ENCODE measurements at regions not wholly inside any gene's neighbourhood (a gene's known extent, or its start where the extent isn't known, plus 50 kb on each side); places are given as distances from the start of the nearest gene placed in this dataset.

- no peak overlapping the region for H4K8ac ChIP-seq (ENCODE audit: low read length)
- no peak overlapping the region for H3K4me3 ChIP-seq (ENCODE audit: insufficient read depth in 1 of 2, low read depth in 1 of 2, low read length in 2 of 2)
- H3K36me3 ChIP-seq (ENCODE audit: control insufficient read depth in 1 of 2, insufficient read depth in 2 of 2, low read depth in 1 of 2, low read length in 2 of 2): no peaks in the 10 kb centered on the region
- no peak overlapping the region for H2BK120ac ChIP-seq (ENCODE audit: low read depth, low read length)
- no peak overlapping the region for H2AK5ac ChIP-seq (ENCODE audit: low read length, severe bottlenecking)
- WGBS: 80% methylated on average over 1 of the region's 1 CpG
- no peak overlapping the region for H4K91ac ChIP-seq (ENCODE audit: low read length)
- no peak overlapping the region for H3K9ac ChIP-seq (ENCODE audit: low read length)
- DNase-seq: no peak
- no peak overlapping the region for H2BK12ac ChIP-seq (ENCODE audit: low read length in 2 of 2)
- no peak overlapping the region for H3K4ac ChIP-seq (ENCODE audit: low read depth in 1 of 2, low read length in 2 of 2)
- no peaks in the 10 kb centered on the region for H3K4me1 ChIP-seq (ENCODE audit: control insufficient read depth, insufficient read depth, low read depth, low read length)
- no peak overlapping the region for H3K27ac ChIP-seq (ENCODE audit: low read length, poor library complexity, severe bottlenecking)
- no peak overlapping the region for H3K18ac ChIP-seq (ENCODE audit: low read depth in 1 of 2, low read length in 2 of 2)
- H2BK5ac ChIP-seq (ENCODE audit: low read depth, low read length, poor library complexity, severe bottlenecking): no peak overlapping the region
- H3K23ac ChIP-seq (ENCODE audit: low read length in 2 of 2): no peak overlapping the region
- no peak overlapping the region for H3K14ac ChIP-seq (ENCODE audit: low read length in 2 of 2)
- H3K4me2 ChIP-seq (ENCODE audit: low read length, poor library complexity, severe bottlenecking): no peak overlapping the region
- H2AFZ ChIP-seq (ENCODE audit: low read depth, low read length): no peak overlapping the region
- peaks cover 17% of the 10 kb centered on the region for H3K9me3 ChIP-seq (ENCODE audit: control insufficient read depth, low read length)
- H3K79me1 ChIP-seq (replicated peaks; ENCODE audit: low read length, poor library complexity, severe bottlenecking): no peaks in the 10 kb centered on the region
- no peaks in the 10 kb centered on the region for H3K27me3 ChIP-seq (ENCODE audit: control insufficient read depth in 1 of 2, insufficient read depth in 1 of 2, low read length in 2 of 2)
- no peak overlapping the region for H2BK15ac ChIP-seq (ENCODE audit: low read depth, poor library complexity, severe bottlenecking)
Measured at GRCh38 chr12:102299731-102300130, 102.1 kb upstream of the PMCH start.

- Histone ChIP-seq H3K36me3 (ENCODE audit: control insufficient read depth in 1 of 2, insufficient read depth in 2 of 2, low read depth in 1 of 2, low read length in 2 of 2) (no peaks in the 10 kb centered on the region), H3K27ac (ENCODE audit: low read length, poor library complexity, severe bottlenecking) (no peak overlapping the region), H3K4me1 (ENCODE audit: control insufficient read depth, insufficient read depth, low read depth, low read length) (no peaks in the 10 kb centered on the region), H3K9me3 (ENCODE audit: control insufficient read depth, low read length) (peaks cover 17% of the 10 kb centered on the region), H3K14ac (ENCODE audit: low read length in 2 of 2) (no peak overlapping the region), H4K8ac (ENCODE audit: low read length) (no peak overlapping the region), H2AFZ (ENCODE audit: low read depth, low read length) (no peak overlapping the region), H3K27me3 (ENCODE audit: control insufficient read depth in 1 of 2, insufficient read depth in 1 of 2, low read length in 2 of 2) (no peaks in the 10 kb centered on the region), H3K4ac (ENCODE audit: low read depth in 1 of 2, low read length in 2 of 2) (no peak overlapping the region), H2AK5ac (ENCODE audit: low read length, severe bottlenecking) (no peak overlapping the region), H3K79me1 (replicated peaks; ENCODE audit: low read length, poor library complexity, severe bottlenecking) (no peaks in the 10 kb centered on the region), H2BK12ac (ENCODE audit: low read length in 2 of 2) (no peak overlapping the region), H4K91ac (ENCODE audit: low read length) (no peak overlapping the region), H2BK5ac (ENCODE audit: low read depth, low read length, poor library complexity, severe bottlenecking) (no peak overlapping the region), H3K18ac (ENCODE audit: low read depth in 1 of 2, low read length in 2 of 2) (no peak overlapping the region), H3K9ac (ENCODE audit: low read length) (peak overlapping the region; percentile 57), H3K23ac (ENCODE audit: low read length in 2 of 2) (no peak overlapping the region), H3K4me3 (ENCODE audit: insufficient read depth in 1 of 2, low read depth in 1 of 2, low read length in 2 of 2) (no peak overlapping the region), H3K4me2 (ENCODE audit: low read length, poor library complexity, severe bottlenecking) (no peak overlapping the region), H2BK120ac (ENCODE audit: low read depth, low read length) (no peak overlapping the region), H2BK15ac (ENCODE audit: low read depth, poor library complexity, severe bottlenecking) (no peak overlapping the region)
- WGBS: 70% methylated on average over 1 of the region's 3 CpGs
- DNase-seq: no peak
Measured at GRCh38 chr12:102298022-102298421, 100.4 kb upstream of the PMCH start.

- H3K36me3 ChIP-seq (ENCODE audit: control insufficient read depth in 1 of 2, insufficient read depth in 2 of 2, low read depth in 1 of 2, low read length in 2 of 2): no peaks in the 10 kb centered on the region
- H2BK5ac ChIP-seq (ENCODE audit: low read depth, low read length, poor library complexity, severe bottlenecking): no peak overlapping the region
- no peak overlapping the region for H3K4me3 ChIP-seq (ENCODE audit: insufficient read depth in 1 of 2, low read depth in 1 of 2, low read length in 2 of 2)
- H4K8ac ChIP-seq (ENCODE audit: low read length): no peak overlapping the region
- H2AK5ac ChIP-seq (ENCODE audit: low read length, severe bottlenecking): no peak overlapping the region
- H2AFZ ChIP-seq (ENCODE audit: low read depth, low read length): no peak overlapping the region
- no peaks in the 10 kb centered on the region for H3K79me1 ChIP-seq (replicated peaks; ENCODE audit: low read length, poor library complexity, severe bottlenecking)
- no peak overlapping the region for H3K4me2 ChIP-seq (ENCODE audit: low read length, poor library complexity, severe bottlenecking)
- H4K91ac ChIP-seq (ENCODE audit: low read length): no peak overlapping the region
- no peak overlapping the region for H2BK12ac ChIP-seq (ENCODE audit: low read length in 2 of 2)
- no peak overlapping the region for H2BK15ac ChIP-seq (ENCODE audit: low read depth, poor library complexity, severe bottlenecking)
- H3K4ac ChIP-seq (ENCODE audit: low read depth in 1 of 2, low read length in 2 of 2): no peak overlapping the region
- H3K18ac ChIP-seq (ENCODE audit: low read depth in 1 of 2, low read length in 2 of 2): no peak overlapping the region
- H3K23ac ChIP-seq (ENCODE audit: low read length in 2 of 2): no peak overlapping the region
- no peak for DNase-seq
- H3K27me3 ChIP-seq (ENCODE audit: control insufficient read depth in 1 of 2, insufficient read depth in 1 of 2, low read length in 2 of 2): no peaks in the 10 kb centered on the region
- no peak overlapping the region for H3K27ac ChIP-seq (ENCODE audit: low read length, poor library complexity, severe bottlenecking)
- H3K9me3 ChIP-seq (ENCODE audit: control insufficient read depth, low read length): peaks cover 16% of the 10 kb centered on the region
- no peak overlapping the region for H3K14ac ChIP-seq (ENCODE audit: low read length in 2 of 2)
- H2BK120ac ChIP-seq (ENCODE audit: low read depth, low read length): no peak overlapping the region
- WGBS: 77% methylated on average over 2 of the region's 2 CpGs
- H3K9ac ChIP-seq (ENCODE audit: low read length): peak overlapping the region; percentile 57
- no peaks in the 10 kb centered on the region for H3K4me1 ChIP-seq (ENCODE audit: control insufficient read depth, insufficient read depth, low read depth, low read length)
Measured at GRCh38 chr12:102297412-102297811, 99.8 kb upstream of the PMCH start.

GRCh38 chr12:102294568-102294967 lies 96.9 kb upstream of the PMCH start:
- no peak overlapping the region for H2BK5ac ChIP-seq (ENCODE audit: low read depth, low read length, poor library complexity, severe bottlenecking)

More at GRCh38 chr12:102294568-102294967, 96.9 kb upstream of the PMCH start:
- Histone ChIP-seq H3K9me3 (ENCODE audit: control insufficient read depth, low read length) (no peaks in the 10 kb centered on the region), H3K27ac (ENCODE audit: low read length, poor library complexity, severe bottlenecking) (no peak overlapping the region), H3K4ac (ENCODE audit: low read depth in 1 of 2, low read length in 2 of 2) (no peak overlapping the region), H3K4me2 (ENCODE audit: low read length, poor library complexity, severe bottlenecking) (no peak overlapping the region), H3K14ac (ENCODE audit: low read length in 2 of 2) (no peak overlapping the region), H3K4me1 (ENCODE audit: control insufficient read depth, insufficient read depth, low read depth, low read length) (no peaks in the 10 kb centered on the region), H3K36me3 (ENCODE audit: control insufficient read depth in 1 of 2, insufficient read depth in 2 of 2, low read depth in 1 of 2, low read length in 2 of 2) (no peaks in the 10 kb centered on the region), H3K9ac (ENCODE audit: low read length) (no peak overlapping the region), H2BK15ac (ENCODE audit: low read depth, poor library complexity, severe bottlenecking) (no peak overlapping the region), H3K4me3 (ENCODE audit: insufficient read depth in 1 of 2, low read depth in 1 of 2, low read length in 2 of 2) (no peak overlapping the region), H4K91ac (ENCODE audit: low read length) (no peak overlapping the region), H3K79me1 (replicated peaks; ENCODE audit: low read length, poor library complexity, severe bottlenecking) (no peaks in the 10 kb centered on the region), H3K18ac (ENCODE audit: low read depth in 1 of 2, low read length in 2 of 2) (no peak overlapping the region), H2AK5ac (ENCODE audit: low read length, severe bottlenecking) (no peak overlapping the region), H2AFZ (ENCODE audit: low read depth, low read length) (no peak overlapping the region), H4K8ac (ENCODE audit: low read length) (no peak overlapping the region), H3K27me3 (ENCODE audit: control insufficient read depth in 1 of 2, insufficient read depth in 1 of 2, low read length in 2 of 2) (no peaks in the 10 kb centered on the region), H2BK120ac (ENCODE audit: low read depth, low read length) (no peak overlapping the region), H3K23ac (ENCODE audit: low read length in 2 of 2) (no peak overlapping the region), H2BK12ac (ENCODE audit: low read length in 2 of 2) (no peak overlapping the region)
- DNase-seq: no peak
- no CpG with 5 or more reads among the region's 1 CpG for WGBS

All from mesenchymal stem cell (in vitro differentiated cells and primary cell).